Tibial artery (tissue), 4 donors: ENCODE measurements at regions not wholly inside any gene's neighbourhood (a gene's known extent, or its start where the extent isn't known, plus 50 kb on each side); places are given as distances from the start of the nearest gene placed in this dataset.

Experiments used
- DNase-seq, 2 donors: peaks; one replicate each; pipeline ENCODE4 v3.0.0-alpha.2; 2019
- H3K27ac ChIP-seq, 2 donors: fragments of 200-600 bp; sonication (generic) in 1 of 2; 1 replicate in 1 of 2; 2 replicates in 1 of 2; pipeline ENCODE4 v1.5.1; 2018 to 2019; ENCODE audit warnings: mild to moderate bottlenecking in 1 of 2
- H3K27me3 ChIP-seq, 2 donors: fragments of 200-600 bp; sonication (generic) in 1 of 2; one replicate each; pipeline versions ENCODE4 v1.5.1 to v1.6.0; 2016 to 2019
- H3K36me3 ChIP-seq, 3 donors: fragments of 200-600 bp; sonication (generic) in 2 of 3; one replicate each; pipeline ENCODE4 v1.5.1; 2016 to 2019; ENCODE audit warnings: mild to moderate bottlenecking in 2 of 3
- H3K4me1 ChIP-seq, 4 donors: fragments of 200-600 bp; sonication (generic) in 2 of 4; 1 replicate in 3 of 4; 2 replicates in 1 of 4; pipeline ENCODE4 v1.5.1; 2016 to 2019
- H3K4me3 ChIP-seq, 2 donors: fragments of 200-600 bp; sonication (generic) in 1 of 2; 1 replicate in 1 of 2; 2 replicates in 1 of 2; pipeline ENCODE4 v1.5.1; 2018 to 2019; ENCODE audit warnings: mild to moderate bottlenecking in 2 of 2
- H3K9me3 ChIP-seq, 3 donors: fragments of 200-600 bp; sonication (generic) in 1 of 3; one replicate each; pipeline ENCODE4 v1.5.1; 2016 to 2019
- CTCF ChIP-seq, 2 experiments: fragments of 200-600 bp in 1 of 2; fragments of 450-650 bp in 1 of 2; IDR thresholded peaks; one replicate each; pipeline ENCODE4 v1.5.1; 2017 to 2019; ENCODE audit warnings: antibody characterized with exemption in 2 of 2, mild to moderate bottlenecking in 1 of 2, moderate library complexity in 1 of 2
- intact Hi-C: fragments of 100-400 bp; cut with DNase I; formaldehyde crosslinking; loops from one replicate; pipeline ENCODE4 v1.15.0; 2023; ENCODE audit warnings: low total_unique reads

- Histone ChIP-seq H3K27me3 (no peaks in the 10 kb centered on the region), H3K27ac (no peak overlapping the region), H3K9me3 (no peaks in the 10 kb centered on the region), H3K36me3 (no peaks in the 10 kb centered on the region), H3K4me3 (no peak overlapping the region), H3K4me1 (no peaks in the 10 kb centered on the region)
- intact Hi-C loops = no loop called here
- no peak for DNase-seq
- TF ChIP-seq CTCF (IDR thresholded peaks at IDR 0.05) = no peak
Measured at GRCh38 chrX:20452487-20452886, 185.8 kb upstream of the RPS6KA3 start.

- Histone ChIP-seq H3K4me1 (no peaks in the 10 kb centered on the region), H3K27me3 (no peaks in the 10 kb centered on the region), H3K9me3 (no peaks in the 10 kb centered on the region), H3K36me3 (no peaks in the 10 kb centered on the region), H3K27ac (no peak overlapping the region), H3K4me3 (no peak overlapping the region)
- no peak for TF ChIP-seq CTCF (IDR thresholded peaks at IDR 0.05)
- intact Hi-C loops = no loop called here
- no peak for DNase-seq
Measured at GRCh38 chrX:20451929-20452328, 185.2 kb upstream of the RPS6KA3 start.

GRCh38 chrX:20445109-20445508 lies 178.4 kb upstream of the RPS6KA3 start:
- no peak for TF ChIP-seq CTCF (IDR thresholded peaks at IDR 0.05)
- Histone ChIP-seq H3K27me3 (no peaks in the 10 kb centered on the region), H3K9me3 (no peaks in the 10 kb centered on the region), H3K4me3 (no peak overlapping the region), H3K27ac (no peak overlapping the region), H3K36me3 (no peaks in the 10 kb centered on the region), H3K4me1 (no peaks in the 10 kb centered on the region)
- intact Hi-C loops = no loop called here
- no peak for DNase-seq

GRCh38 chrX:20442597-20442996 lies 175.9 kb upstream of the RPS6KA3 start:
- Histone ChIP-seq H3K4me3 (no peak overlapping the region), H3K4me1 (no peaks in the 10 kb centered on the region), H3K9me3 (no peaks in the 10 kb centered on the region), H3K27ac (no peak overlapping the region), H3K27me3 (no peaks in the 10 kb centered on the region), H3K36me3 (no peaks in the 10 kb centered on the region)
- intact Hi-C loops = no loop called here
- DNase-seq = peak; percentile 72 to 81
- peak; percentile 37 to 44 for TF ChIP-seq CTCF (IDR thresholded peaks at IDR 0.05)

GRCh38 chrX:20441123-20441522 lies 174.4 kb upstream of the RPS6KA3 start:
- Histone ChIP-seq H3K9me3 (no peaks in the 10 kb centered on the region), H3K4me1 (no peaks in the 10 kb centered on the region), H3K36me3 (no peaks in the 10 kb centered on the region), H3K27me3 (no peaks in the 10 kb centered on the region), H3K27ac (no peak overlapping the region), H3K4me3 (no peak overlapping the region)
- TF ChIP-seq CTCF (IDR thresholded peaks at IDR 0.05) = no peak
- DNase-seq = no peak
- intact Hi-C loops = no loop called here

GRCh38 chrX:20438871-20439526 lies 172.3 kb upstream of the RPS6KA3 start:
- Histone ChIP-seq H3K9me3 (no peaks in the 10 kb centered on the region), H3K4me3 (no peak overlapping the region), H3K27me3 (no peaks in the 10 kb centered on the region), H3K4me1 (no peaks in the 10 kb centered on the region), H3K27ac (no peak overlapping the region), H3K36me3 (no peaks in the 10 kb centered on the region)
- TF ChIP-seq CTCF (IDR thresholded peaks at IDR 0.05) = no peak
- no peak for DNase-seq
- intact Hi-C loops = no loop called here
